ENCODE measurements at regions not wholly inside any gene's neighbourhood (a gene's known extent, or its start where the extent isn't known, plus 50 kb on each side); places are given as distances from the start of the nearest gene placed in this dataset.
A peak's percentile ranks its signal among the peaks of the same experiment; 100 is the strongest.
"Not testable (repeated sequence)": the region's sequence is repeated elsewhere in the genome, so short reads cannot be mapped to it uniquely, and the experiment has no call there.

GRCh38 chr17:13416748-13417363, 184.9 kb downstream of the HS3ST3A1 start:
- no peak overlapping the region for H3K4me3 ChIP-seq (replicated peaks; ENCODE audit: low read depth, low read length)
- TF ChIP-seq CTCF (IDR thresholded peaks at IDR 0.05; ENCODE audit: low read length, missing control alignments) = no peak
- DNase-seq (ENCODE audit: low read depth) = no peak

GRCh38 chr17:13415871-13416416, 185.8 kb downstream of the HS3ST3A1 start:
- DNase-seq (ENCODE audit: low read depth) = peak; percentile 74
- no peak overlapping the region for H3K4me3 ChIP-seq (replicated peaks; ENCODE audit: low read depth, low read length)
- no peak for TF ChIP-seq CTCF (IDR thresholded peaks at IDR 0.05; ENCODE audit: low read length, missing control alignments)

- not testable (repeated sequence) for DNase-seq (ENCODE audit: low read depth); H3K4me3 ChIP-seq (replicated peaks; ENCODE audit: low read depth, low read length)
These were observed 186.5 kb downstream of the HS3ST3A1 start for GRCh38 chr17:13415200-13415599.

- DNase-seq (ENCODE audit: low read depth) = peak; percentile 58
- H3K4me3 ChIP-seq (replicated peaks; ENCODE audit: low read depth, low read length) = no peak overlapping the region
- no peak for TF ChIP-seq CTCF (IDR thresholded peaks at IDR 0.05; ENCODE audit: low read length, missing control alignments)
These were observed 188.7 kb downstream of the HS3ST3A1 start for GRCh38 chr17:13413001-13413400.

- no peak overlapping the region for H3K4me3 ChIP-seq (replicated peaks; ENCODE audit: low read depth, low read length)
- TF ChIP-seq CTCF (IDR thresholded peaks at IDR 0.05; ENCODE audit: low read length, missing control alignments) = no peak
- DNase-seq (ENCODE audit: low read depth) = peak; percentile 64
These were observed 190.9 kb downstream of the HS3ST3A1 start for GRCh38 chr17:13410874-13411273.

- no peak overlapping the region for H3K4me3 ChIP-seq (replicated peaks; ENCODE audit: low read depth, low read length)
These were observed 191.5 kb downstream of the HS3ST3A1 start for GRCh38 chr17:13410214-13410613.

GRCh38 chr17:13409455-13409854, 192.3 kb downstream of the HS3ST3A1 start:
- TF ChIP-seq CTCF (IDR thresholded peaks at IDR 0.05; ENCODE audit: low read length, missing control alignments) = no peak
- H3K4me3 ChIP-seq (replicated peaks; ENCODE audit: low read depth, low read length) = no peak overlapping the region
- no peak for DNase-seq (ENCODE audit: low read depth)

More at GRCh38 chr17:13410214-13410613, 191.5 kb downstream of the HS3ST3A1 start:
- DNase-seq (ENCODE audit: low read depth) = no peak
- TF ChIP-seq CTCF (IDR thresholded peaks at IDR 0.05; ENCODE audit: low read length, missing control alignments) = no peak
